ENCODE measurements at regions not wholly inside any gene's neighbourhood (a gene's known extent, or its start where the extent isn't known, plus 50 kb on each side); places are given as distances from the start of the nearest gene placed in this dataset.

DNA sequence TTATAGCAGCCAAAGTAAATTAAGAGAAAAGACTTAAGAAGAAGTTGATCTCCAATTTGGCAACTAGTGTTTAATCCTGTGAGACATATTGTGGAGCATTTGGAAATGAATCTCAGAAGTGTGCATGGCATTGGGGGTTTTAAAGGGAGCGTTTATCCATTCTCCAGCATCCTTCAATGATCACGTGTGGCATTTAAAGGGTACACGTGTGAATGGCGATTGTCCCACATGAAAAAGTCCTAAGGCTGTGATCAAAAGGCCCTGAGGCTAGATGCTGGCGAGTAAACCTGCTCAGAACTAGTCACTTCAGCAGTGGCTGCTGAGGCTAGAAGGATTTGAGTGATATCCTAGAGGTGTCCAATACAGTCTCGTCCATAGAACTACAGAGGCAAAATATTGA lies 315.6 kb upstream of the CDH9 start:
- Histone ChIP-seq H3K27me3 (no peaks in the 10 kb centered on the region), H4K20me1 (no peaks in the 10 kb centered on the region), H3K9me3 (no peaks in the 10 kb centered on the region), H3K4me3 (no peak overlapping the region), H3K4me2 (no peak overlapping the region), H3K9ac (no peak overlapping the region), H3K27ac (no peak overlapping the region), H3K4me1 (no peaks in the 10 kb centered on the region), H3K36me3 (no peaks in the 10 kb centered on the region)
- TF ChIP-seq Cebpa-rat (IDR thresholded peaks at IDR 0.05) = no peak

GRCh38 chr5:27353540-27353939 lies 315.2 kb upstream of the CDH9 start:
- Histone ChIP-seq H3K9me3 (no peaks in the 10 kb centered on the region), H3K27ac (no peak overlapping the region), H3K4me3 (no peak overlapping the region), H4K20me1 (no peaks in the 10 kb centered on the region), H3K4me2 (no peak overlapping the region), H3K36me3 (no peaks in the 10 kb centered on the region), H3K27me3 (no peaks in the 10 kb centered on the region), H3K4me1 (no peaks in the 10 kb centered on the region), H3K9ac (no peak overlapping the region)
- TF ChIP-seq Cebpa-rat (IDR thresholded peaks at IDR 0.05) = no peak

DNA sequence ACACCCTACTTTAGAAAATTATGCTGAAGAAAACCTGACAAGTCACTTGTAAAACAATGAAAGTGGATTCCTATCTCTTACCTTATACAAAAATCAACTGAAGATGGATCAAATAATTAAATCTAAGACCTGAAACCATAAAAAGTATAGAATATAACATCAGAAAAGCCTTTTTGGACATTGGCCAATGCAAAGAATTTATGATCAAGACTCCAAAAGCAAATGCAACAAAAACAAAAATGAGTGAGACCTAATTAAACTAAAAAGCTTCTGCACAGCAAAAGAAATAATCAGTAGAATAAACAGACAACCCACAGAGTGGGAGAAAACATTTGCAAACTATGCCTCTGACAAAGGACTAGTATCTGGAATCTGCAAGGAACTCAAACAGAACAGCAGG lies 303.0 kb upstream of the CDH9 start:
- no peak for TF ChIP-seq Cebpa-rat (IDR thresholded peaks at IDR 0.05)
- H3K4me3 ChIP-seq = no peak overlapping the region
- H3K4me1 ChIP-seq = no peaks in the 10 kb centered on the region
- no peak overlapping the region for H3K27ac ChIP-seq
- no peaks in the 10 kb centered on the region for H4K20me1 ChIP-seq
- H3K9ac ChIP-seq = no peak overlapping the region
- no peaks in the 10 kb centered on the region for H3K9me3 ChIP-seq
- H3K36me3 ChIP-seq = no peaks in the 10 kb centered on the region
- H3K4me2 ChIP-seq = no peak overlapping the region
- H3K27me3 ChIP-seq = no peaks in the 10 kb centered on the region

DNA sequence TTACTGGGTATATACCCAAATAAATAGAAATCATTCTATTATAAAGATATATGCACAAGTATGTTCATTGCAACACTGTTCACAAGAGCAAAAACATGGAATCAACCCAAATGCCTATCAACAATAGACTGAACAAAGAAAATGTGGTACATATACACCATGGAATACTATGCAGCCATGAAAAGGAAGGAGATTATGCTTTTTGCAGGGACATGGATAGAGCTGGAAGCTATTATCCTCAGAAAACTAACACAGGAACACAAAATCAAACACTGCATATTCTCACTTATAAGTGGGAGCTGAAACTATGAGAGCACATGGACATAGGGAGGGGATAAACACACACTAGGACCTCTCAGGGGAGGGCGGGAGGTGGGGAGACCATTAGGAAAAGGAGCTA lies 298.4 kb upstream of the CDH9 start:
- no peak for TF ChIP-seq Cebpa-rat (IDR thresholded peaks at IDR 0.05)
- H3K9ac ChIP-seq = no peak overlapping the region
- no peaks in the 10 kb centered on the region for H3K4me1 ChIP-seq

DNA sequence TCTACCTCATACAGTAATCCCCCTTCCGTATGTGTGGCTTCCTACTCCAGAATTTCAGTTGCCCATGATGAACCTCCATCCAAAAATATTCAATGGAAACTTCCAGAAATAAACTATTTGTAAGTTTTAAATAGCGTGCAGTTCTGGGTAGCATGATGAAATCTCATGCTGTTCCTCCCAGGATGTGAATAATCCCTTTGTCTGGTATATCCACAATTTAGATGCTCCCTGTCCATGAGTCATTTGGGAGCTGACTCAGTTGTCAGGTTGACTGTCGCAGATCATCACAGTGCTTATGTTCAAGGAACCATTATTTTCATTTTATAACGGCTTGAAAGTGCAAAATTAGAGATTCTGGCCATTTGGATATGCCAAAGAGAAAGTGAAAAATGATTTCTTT lies 290.1 kb upstream of the CDH9 start:
- Histone ChIP-seq H3K27me3 (no peaks in the 10 kb centered on the region), H3K4me1 (no peaks in the 10 kb centered on the region), H3K4me3 (no peak overlapping the region), H3K36me3 (no peaks in the 10 kb centered on the region), H3K9ac (no peak overlapping the region), H3K9me3 (no peaks in the 10 kb centered on the region), H4K20me1 (no peaks in the 10 kb centered on the region), H3K4me2 (no peak overlapping the region), H3K27ac (no peak overlapping the region)
- TF ChIP-seq Cebpa-rat (IDR thresholded peaks at IDR 0.05) = no peak

More for the DNA sequence above, 298.4 kb upstream of the CDH9 start:
- no peaks in the 10 kb centered on the region for H3K27me3 ChIP-seq
- no peak overlapping the region for H3K27ac ChIP-seq
- H3K4me2 ChIP-seq = no peak overlapping the region
- H3K4me3 ChIP-seq = no peak overlapping the region
- no peaks in the 10 kb centered on the region for H3K36me3 ChIP-seq
- no peaks in the 10 kb centered on the region for H4K20me1 ChIP-seq
- no peaks in the 10 kb centered on the region for H3K9me3 ChIP-seq

GRCh38 chr5:27325513-27325912 lies 287.1 kb upstream of the CDH9 start:
- no peak overlapping the region for H3K9ac ChIP-seq
- no peaks in the 10 kb centered on the region for H3K36me3 ChIP-seq
- H3K4me2 ChIP-seq = no peak overlapping the region
- no peaks in the 10 kb centered on the region for H3K4me1 ChIP-seq
- no peaks in the 10 kb centered on the region for H3K9me3 ChIP-seq
- no peak overlapping the region for H3K4me3 ChIP-seq
- no peaks in the 10 kb centered on the region for H3K27me3 ChIP-seq
- no peaks in the 10 kb centered on the region for H4K20me1 ChIP-seq
- TF ChIP-seq Cebpa-rat (IDR thresholded peaks at IDR 0.05) = no peak
- H3K27ac ChIP-seq = no peak overlapping the region

- TF ChIP-seq Cebpa-rat (IDR thresholded peaks at IDR 0.05) = no peak
- Histone ChIP-seq H3K27ac (no peak overlapping the region), H3K36me3 (no peaks in the 10 kb centered on the region), H3K9ac (no peak overlapping the region), H3K4me2 (no peak overlapping the region), H3K4me1 (peaks cover 5% of the 10 kb centered on the region; the same call in 1 of the 2 replicates), H4K20me1 (no peaks in the 10 kb centered on the region), H3K9me3 (no peaks in the 10 kb centered on the region), H3K4me3 (no peak overlapping the region), H3K27me3 (no peaks in the 10 kb centered on the region)
These were observed 280.3 kb upstream of the CDH9 start for GRCh38 chr5:27318701-27319100.

DNA sequence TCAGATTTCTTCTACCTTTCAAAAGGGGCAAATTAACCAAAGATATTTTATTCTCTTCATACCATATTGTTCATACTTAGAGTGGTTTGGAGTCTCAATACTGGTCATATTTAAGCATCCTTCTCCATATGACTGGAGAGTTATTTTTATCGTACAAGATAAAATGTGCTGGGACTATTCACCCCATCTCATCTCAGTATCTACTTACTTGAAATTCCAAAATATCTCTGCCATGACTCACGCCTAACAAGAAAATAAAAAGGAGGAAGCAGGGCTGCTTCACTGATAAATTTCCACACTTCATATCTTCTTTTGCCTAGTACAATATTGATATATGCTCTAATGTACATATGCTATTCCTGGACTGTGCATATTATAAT lies 277.9 kb upstream of the CDH9 start:
- Histone ChIP-seq H3K9ac (no peak overlapping the region), H3K4me1 (peaks cover 5% of the 10 kb centered on the region; the same call in 1 of the 2 replicates), H3K4me2 (no peak overlapping the region; the same call in 1 of the 2 replicates), H3K36me3 (no peaks in the 10 kb centered on the region), H3K27me3 (no peaks in the 10 kb centered on the region), H4K20me1 (no peaks in the 10 kb centered on the region), H3K27ac (no peak overlapping the region), H3K9me3 (no peaks in the 10 kb centered on the region), H3K4me3 (no peak overlapping the region)
- TF ChIP-seq Cebpa-rat (IDR thresholded peaks at IDR 0.05) = no peak

GRCh38 chr5:27315363-27316270 lies 277.2 kb upstream of the CDH9 start:
- Histone ChIP-seq H3K9me3 (no peaks in the 10 kb centered on the region), H3K36me3 (no peaks in the 10 kb centered on the region), H4K20me1 (no peaks in the 10 kb centered on the region), H3K27ac (no peak overlapping the region), H3K27me3 (no peaks in the 10 kb centered on the region), H3K4me1 (peaks cover 5% of the 10 kb centered on the region; the same call in 1 of the 2 replicates), H3K4me2 (no peak overlapping the region; the same call in 1 of the 2 replicates), H3K4me3 (no peak overlapping the region), H3K9ac (no peak overlapping the region)
- no peak for TF ChIP-seq Cebpa-rat (IDR thresholded peaks at IDR 0.05)

- H3K9me3 ChIP-seq = no peaks in the 10 kb centered on the region
- H3K27ac ChIP-seq = no peak overlapping the region
- peaks cover 5% of the 10 kb centered on the region; the same call in 1 of the 2 replicates for H3K4me1 ChIP-seq
- no peak overlapping the region for H3K4me2 ChIP-seq
- H4K20me1 ChIP-seq = no peaks in the 10 kb centered on the region
- H3K9ac ChIP-seq = no peak overlapping the region
- TF ChIP-seq Cebpa-rat (IDR thresholded peaks at IDR 0.05) = no peak
- no peaks in the 10 kb centered on the region for H3K27me3 ChIP-seq
- H3K4me3 ChIP-seq = no peak overlapping the region
- no peaks in the 10 kb centered on the region for H3K36me3 ChIP-seq
These were observed 275.2 kb upstream of the CDH9 start for GRCh38 chr5:27313549-27313948.

Measured in BLaER1 (cell line).